GM21737 (cell line): ENCODE measurements at regions not wholly inside any gene's neighbourhood (a gene's known extent, or its start where the extent isn't known, plus 50 kb on each side); places are given as distances from the start of the nearest gene placed in this dataset.

Experiments used
- ATAC-seq: cut with Tn5 transposase; IDR thresholded peaks from one replicate; pipeline ENCODE4 v1.9.1; 2021; ENCODE audit warnings: mild to moderate bottlenecking, moderate library complexity; ENCODE audit not compliant: unreplicated experiment

DNA sequence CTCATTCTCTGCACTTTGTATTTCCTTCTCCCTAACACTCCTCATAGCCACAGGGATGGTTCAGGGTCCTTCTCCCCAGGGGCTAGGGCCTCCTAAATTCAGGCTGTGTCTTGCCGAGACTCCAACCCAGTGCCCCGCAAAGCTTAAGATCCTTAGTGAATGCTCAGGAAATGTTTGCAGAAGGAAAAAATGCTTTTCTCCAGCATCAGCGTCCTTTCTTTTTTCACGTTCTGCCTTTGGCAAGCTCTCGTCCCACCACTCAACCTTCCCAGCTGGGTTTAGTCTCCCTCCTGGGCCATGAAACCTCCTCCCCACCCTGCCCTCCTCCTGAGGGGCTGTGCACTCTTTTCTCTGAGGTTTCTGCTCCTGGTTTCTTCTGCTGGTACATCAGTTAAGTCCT, 503.8 kb upstream of the B3GAT1 start:
- no peak for ATAC-seq

DNA sequence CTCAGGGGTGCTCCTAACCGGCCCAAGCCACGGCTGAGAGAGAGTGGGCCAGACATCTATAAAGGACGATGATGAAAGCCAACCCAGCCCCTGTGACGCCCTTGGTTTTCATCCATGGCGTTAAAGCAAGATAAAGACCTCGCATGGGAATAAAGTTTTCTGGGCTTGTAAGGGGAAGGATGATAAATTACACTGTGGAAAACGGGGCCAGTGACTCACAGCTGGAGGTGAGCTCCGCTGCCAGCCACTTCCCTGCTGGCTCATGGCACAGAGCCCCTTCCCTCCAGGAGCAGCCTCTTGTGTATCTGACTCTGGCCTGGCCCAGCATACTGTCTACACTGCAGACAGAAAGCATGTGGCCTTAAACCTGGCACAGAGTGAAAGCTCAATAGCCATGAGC, 503.2 kb upstream of the B3GAT1 start:
- no peak for ATAC-seq

DNA sequence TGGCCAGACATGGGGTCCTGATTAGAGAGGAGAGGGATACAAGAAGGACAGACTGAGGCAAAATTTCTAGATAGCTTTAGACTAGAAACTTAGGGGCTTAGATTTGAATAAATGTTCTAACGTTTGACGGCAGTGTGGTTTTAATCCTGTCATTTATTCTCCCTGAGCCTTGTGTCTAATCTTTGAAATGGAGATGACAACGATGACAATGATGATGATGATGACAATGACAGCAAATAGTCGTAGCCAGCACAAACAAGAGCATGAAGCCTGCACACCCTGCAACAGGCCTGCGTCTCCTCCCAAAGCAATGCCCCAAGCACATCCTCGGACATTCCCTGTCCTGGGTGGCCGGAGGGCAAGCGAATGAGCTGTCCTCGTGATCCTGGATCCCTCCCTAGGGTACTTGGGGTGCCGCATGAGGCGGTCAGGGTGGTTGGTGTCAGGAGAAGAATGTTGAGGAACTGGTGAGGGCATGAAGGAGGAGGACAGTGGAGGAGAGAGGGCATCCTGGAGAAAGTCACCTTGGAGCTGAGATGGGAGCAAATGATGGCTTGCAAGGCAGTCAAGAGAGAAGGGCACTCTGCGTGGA, 502.1 kb upstream of the B3GAT1 start:
- no peak for ATAC-seq

DNA sequence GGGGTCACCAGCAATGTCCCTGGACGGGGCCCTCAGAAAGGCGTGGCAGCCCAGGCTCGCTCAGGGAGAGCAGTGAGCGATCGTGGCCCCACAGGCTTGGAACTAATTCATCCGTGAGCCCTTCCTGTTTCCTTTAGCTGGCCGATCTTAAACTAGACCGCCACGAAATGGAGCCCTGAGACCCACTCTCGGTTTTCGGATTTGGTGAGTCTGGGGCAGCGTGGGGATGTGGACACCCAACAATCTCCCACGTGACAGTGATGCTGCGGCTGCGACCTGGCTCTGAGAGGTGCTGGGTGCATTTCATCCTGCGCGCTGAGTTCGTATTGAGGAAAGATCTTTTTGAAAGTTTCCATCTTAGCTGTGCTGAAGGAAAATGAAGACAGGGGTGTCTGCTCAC, 501.3 kb upstream of the B3GAT1 start:
- ATAC-seq = no peak

DNA sequence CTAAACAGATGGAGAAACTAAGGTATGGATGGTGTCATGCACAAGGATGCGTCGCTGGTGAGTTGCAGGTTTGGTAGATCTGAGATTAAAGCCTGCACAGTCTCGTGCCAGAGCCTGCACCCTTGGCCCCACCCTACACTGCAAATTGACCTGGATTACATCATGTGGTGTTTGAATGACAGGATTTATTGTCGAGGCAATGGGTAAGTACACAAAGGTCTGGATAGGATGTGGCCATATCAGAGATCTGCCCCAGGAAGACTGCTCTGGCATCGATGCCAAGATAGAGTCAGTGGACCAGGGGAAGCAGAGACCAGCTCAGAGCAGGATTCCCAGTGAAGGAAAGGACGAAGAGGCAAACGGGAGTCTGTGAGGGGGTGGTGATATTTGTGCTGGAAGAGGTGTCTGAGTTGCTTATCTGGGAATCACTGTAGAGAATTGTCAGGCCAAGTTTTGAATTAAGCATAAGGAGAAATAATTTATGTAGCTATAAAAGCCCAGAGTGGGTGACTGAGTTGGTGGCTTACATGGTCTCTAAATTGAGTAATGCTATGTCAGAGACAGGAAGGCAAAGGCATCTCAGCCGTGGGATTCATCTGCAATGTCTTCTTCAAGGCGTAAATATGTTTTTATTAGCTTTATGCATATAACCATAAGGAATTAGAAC, 499.6 kb upstream of the B3GAT1 start:
- no peak for ATAC-seq

DNA sequence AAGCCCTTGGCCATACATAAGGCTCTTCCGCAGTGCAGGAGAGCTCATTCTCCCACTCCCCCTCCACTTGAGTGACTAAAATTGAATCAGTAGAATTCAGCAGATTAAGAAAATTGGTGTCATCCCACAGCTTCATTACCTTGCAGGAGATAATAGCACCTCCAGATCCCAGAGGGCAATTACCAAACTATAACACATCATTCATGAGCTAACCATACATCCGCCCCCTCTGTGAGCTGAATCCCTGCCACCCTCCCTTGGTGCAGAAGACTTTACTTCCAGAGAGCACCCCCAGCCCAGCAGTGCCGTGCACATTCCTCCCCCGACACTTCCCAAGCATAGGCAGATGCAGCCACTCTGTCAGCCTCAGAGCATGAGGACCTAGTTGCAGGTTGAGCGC, 496.5 kb upstream of the B3GAT1 start:
- ATAC-seq = no peak

DNA sequence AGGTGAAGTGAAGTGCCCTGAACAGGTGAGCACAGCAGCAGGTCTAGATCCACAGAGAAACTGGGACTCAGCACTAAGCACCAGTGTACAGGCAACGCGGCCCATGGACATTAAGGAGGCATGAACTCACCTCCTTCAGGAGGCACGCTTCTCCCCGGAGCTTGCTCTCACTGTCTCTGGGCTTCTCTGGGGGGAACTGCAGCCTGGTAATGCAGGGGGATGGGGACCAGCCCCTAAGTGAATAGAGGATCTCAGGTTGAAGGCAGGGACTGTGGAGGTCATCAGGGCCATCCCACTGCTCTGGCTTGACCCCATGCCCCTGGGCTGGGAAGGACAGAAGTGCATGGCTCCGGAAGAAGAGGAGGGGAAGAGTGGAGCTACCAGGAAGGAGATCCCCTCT, 495.6 kb upstream of the B3GAT1 start:
- ATAC-seq = no peak

DNA sequence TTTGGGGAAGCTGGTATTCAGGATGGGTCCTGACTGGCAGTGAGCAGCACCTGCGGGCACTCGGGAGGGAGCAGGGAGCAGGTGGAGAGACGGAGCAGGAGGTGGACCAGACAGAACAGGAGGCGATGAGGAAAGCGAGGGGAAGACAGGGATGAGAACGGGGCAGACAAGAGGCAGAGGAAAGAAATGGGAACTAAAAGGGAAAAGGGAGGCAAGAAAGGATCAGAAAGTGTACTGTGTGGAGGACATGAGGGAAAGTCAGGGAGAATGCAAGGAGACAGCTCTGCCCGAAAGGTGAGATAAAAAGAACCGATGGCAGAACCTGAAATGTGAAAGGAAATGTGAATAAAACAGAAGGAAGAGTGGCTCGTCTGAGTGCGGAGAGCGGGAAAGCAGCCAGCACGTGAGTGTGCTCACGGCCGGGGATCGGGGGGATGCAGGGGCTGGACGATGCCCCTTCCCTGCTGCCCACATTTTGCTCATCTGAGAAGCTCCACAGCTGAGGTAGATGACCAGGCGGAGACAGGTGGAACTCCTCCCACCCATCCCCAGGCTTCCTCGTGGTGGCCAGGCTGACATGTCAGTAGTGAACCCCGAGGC, 494.4 kb upstream of the B3GAT1 start:
- no peak for ATAC-seq

DNA sequence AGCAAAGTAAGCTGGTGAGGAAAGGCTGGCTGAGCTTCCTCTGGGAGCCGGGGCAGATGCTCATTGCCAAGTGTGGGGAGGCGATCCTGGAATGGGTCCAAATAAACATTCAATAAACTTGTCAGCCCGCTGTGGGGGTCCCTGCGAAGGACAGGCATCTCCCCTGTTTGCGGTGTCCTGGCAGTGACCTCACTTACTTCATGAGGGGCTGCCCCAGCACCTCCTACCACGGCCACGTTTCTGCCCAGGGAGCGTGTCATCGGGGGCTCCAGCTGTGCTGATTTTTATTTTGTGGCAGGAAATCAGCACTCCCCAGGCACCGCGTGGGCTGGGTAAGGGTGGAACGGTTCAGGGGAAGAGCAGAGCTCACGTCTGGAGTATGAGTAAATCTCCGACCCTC, 493.9 kb upstream of the B3GAT1 start:
- no peak for ATAC-seq

DNA sequence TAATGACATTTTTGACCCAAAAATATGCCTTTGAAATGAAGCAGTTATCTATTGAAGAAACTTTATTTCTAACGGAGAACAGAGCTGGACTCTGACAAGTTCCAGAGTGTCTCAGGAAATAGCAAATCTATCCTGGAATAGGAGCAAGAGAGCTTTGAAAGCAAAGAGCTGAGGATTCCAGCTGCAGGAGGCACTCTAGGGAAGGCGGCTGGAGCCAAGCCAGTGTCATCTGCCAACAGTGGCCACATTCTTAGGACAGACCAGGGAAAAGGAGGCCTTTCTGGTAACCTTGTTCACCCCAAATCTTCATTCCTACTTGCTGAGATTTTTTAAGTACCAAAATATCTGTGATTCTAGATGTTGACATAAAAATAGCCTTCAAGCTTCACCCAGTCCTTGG, 493.5 kb upstream of the B3GAT1 start:
- ATAC-seq = no peak

DNA sequence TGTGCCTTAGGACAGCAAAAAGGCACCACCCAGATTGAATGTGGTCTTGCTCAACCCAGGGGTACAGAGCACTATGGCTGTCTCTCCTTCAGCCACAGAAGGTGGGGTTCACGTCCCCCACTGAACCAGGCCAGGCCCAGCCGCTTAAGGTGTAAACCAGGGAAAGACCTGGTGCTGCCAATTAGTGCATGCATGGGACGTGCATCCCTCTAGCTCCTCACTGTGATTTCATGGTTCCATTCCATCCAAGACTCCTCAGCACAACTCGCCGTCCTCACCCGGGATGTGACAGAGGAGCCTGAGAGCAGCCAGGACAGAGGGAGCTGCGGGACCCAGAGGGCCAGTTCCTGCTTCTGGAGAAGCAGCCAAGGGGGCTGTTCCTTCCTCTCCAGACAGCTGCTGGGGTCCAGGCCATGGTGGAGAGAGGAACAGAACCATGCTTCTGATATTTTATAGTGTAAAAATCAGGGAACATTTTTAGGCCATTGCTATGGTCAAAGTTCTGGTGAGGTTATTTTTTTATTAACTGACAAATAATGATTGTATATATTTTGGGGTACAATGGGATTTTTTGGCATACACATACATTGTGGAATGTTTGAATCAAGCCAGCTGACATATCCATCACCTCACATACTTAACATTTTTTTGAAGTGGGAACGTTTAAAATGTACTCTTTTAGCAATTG, 492.2 kb upstream of the B3GAT1 start:
- no peak for ATAC-seq

DNA sequence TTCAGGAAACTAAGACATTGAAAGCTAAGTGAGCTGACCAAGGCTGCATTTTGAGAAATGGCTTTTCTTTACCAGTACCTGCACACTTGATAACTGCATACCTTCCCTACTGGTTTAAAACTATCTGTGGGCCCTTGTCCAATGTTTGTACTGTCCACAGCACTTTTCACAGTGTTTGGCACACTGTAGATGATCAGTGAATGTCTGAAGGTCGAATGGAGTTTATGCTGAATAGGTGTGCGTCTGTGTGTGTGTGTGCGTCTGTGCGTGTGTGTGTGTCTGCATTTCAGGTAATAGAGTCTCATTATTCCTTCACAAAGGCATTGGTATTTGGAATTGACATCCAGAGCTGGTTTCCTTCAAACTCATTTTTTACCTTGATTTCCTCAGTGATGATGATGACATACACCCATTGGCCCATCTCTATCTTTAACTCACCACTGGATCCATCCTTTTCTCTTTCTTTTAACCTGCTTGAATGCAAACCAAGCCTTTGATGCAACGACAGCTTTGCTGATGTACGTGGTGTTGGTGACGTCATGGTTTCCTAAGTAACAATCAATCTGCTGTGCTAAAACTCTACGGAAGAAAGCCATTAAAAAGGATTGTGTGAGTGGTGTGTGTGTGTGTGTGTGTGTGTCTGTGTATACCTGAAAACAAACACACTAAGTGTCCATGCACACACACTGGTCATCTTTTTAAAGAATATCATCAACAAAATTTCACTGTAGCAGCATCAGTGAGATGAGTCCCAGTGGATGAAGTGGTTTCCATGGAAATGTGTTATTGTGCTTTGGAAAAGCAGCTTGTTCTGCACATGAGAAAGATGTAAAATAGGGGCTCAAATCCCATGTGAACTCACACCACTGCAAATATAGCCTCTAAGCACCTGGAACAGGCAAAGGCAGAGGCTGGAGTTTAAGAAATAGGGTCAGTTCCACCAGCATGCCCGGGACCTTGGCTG, 490.2 kb upstream of the B3GAT1 start:
- ATAC-seq = no peak

DNA sequence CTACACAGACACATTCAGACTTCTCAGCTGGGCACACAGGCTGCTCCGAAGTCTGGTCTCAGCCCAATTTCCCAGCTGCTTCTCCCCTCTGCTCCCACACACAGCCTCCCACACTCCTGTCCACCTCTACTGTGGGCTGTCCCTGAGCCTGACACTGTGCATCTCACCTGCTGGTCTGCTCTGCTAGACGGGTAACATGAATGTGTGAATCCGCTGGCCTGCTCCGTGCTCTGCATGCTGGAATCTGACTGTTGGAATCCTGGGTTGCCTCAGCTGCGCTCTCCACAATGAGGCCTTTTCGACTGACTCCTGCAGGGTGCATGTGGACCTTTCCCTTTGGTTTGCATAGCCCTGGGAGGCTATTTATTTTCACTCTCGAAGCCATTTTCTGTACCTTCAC, 489.5 kb upstream of the B3GAT1 start:
- ATAC-seq = no peak

DNA sequence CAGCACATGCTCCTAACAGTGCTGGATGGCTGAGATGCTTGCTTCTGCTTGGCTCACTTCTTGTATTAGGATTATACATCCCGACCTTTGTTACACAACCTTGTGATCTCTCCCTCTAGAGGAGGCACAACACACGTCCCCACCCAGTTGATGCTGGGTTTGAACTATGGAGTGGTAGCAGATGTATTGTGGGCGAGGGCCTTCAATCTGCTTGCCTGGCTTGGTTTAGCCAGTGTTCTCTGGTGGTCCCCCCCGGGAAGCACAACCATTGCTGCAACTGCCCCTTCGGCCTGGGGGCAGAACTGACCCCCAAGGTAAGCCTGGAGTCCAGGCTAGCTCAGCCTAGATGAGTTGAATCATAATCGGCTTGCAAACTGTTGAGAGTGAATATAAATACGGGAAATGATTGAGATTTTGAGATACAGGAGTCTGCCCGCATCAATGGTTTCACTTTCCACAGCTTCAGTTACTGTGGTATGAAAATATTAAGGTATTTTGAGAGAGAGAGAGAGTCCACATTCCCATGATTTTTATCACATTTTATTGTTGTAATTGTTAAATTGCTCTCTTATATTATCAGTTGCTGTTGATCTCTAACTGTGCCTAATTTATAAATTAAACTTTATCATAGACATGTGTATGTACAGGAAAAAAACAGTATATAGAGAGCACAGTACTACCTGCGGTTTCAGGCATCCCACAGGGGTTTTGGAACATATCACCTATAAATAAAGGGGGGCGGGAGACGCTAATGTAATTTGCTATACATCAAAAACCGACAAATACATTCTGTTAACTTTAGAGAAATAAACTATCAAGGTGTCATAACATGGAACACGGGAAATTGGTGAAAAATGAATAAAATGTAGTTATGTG, 482.0 kb upstream of the B3GAT1 start:
- ATAC-seq = no peak

DNA sequence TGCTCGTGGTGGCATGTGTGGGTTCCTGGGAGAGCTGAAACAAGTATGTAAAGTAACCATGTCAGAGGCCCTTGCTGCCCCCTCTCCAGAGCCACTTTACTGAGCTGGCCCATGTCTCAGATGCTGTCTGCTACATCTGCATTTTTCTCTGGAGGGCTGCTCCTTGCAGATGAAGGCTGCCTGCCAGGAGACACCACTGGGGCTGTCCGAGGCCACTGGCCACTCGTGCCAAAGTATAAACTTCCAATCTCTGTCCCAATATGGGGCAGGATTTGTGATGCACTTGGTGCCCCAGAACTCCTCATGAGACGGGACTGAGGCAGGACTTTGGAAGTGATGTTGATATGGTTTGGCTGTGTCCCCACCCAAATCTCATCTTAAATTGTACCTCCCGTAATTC, 478.4 kb upstream of the B3GAT1 start:
- no peak for ATAC-seq

DNA sequence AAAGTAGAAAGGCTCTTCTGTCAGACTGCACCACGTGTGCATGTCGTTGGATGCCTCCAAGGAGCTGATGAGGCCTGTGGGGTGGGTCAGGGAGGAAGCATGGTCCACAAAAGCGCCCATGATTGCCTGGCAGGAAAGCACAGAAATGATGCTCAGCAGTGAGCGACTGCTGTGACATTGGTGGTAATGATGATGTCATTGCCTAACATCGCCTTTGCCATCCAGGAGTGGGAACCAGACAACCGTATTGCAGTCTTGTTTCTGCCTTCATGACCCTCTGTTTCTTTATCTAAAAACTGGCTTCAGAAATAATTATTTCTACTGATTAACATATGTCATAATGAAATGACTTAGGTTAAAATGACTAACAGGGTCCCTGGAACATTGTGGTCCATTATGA, 477.8 kb upstream of the B3GAT1 start:
- no peak for ATAC-seq

DNA sequence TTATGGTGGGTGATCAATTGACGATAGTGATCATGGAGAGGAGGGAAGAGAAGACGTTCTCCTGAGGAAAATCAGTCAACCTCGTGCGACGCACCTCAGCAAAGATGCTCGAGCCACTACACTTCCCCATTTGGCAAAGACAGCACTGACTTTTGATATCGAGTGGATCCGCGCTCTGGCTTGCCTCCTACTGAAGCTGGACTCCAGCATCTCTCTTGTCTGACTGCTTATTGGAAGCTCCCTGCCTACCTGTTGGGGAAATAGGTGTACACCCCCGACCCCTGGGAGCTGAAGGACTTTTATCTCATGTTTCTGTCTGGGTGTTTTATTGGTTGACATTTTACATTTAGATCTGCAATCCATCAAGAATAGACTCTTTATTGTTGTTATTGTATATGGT, 476.8 kb upstream of the B3GAT1 start:
- no peak for ATAC-seq

DNA sequence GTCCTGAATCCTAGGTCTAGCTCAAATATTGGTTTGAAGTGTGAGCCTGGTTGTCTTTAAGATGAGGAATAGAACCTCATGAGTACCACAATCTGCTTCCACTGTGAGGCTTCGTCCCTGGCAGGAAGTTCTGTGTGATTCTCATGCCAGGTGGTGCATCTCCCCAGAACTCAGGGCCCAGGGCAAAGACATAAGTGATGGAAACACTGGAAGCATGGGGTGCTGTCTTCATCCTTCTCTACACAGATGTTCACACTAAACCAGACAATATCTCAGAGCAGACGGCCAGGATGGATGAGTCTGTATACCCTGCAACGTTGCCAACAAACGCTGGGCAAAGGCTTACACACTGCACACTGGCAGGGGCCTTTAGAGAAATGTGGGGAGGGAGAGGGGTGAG, 475.9 kb upstream of the B3GAT1 start:
- no peak for ATAC-seq

DNA sequence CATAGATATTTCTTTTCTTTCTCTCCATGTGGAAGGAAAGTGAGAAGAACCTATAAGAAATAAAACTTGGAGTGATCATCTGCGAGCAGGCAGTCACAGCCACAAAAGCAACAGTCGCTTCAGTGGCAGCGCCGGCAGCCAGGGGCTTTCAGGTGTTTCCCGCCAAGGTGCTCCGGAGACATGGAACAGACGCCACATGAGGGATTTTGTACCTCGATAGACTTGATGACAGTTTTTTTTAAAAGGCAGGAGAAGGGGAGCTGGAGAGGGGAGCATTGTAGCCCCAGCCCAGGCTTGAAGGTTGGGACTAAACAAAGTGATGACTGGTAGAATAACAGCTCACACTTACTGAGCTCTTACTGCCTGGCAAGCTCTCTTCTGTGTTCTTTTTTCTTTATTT, 471.4 kb upstream of the B3GAT1 start:
- ATAC-seq = no peak

DNA sequence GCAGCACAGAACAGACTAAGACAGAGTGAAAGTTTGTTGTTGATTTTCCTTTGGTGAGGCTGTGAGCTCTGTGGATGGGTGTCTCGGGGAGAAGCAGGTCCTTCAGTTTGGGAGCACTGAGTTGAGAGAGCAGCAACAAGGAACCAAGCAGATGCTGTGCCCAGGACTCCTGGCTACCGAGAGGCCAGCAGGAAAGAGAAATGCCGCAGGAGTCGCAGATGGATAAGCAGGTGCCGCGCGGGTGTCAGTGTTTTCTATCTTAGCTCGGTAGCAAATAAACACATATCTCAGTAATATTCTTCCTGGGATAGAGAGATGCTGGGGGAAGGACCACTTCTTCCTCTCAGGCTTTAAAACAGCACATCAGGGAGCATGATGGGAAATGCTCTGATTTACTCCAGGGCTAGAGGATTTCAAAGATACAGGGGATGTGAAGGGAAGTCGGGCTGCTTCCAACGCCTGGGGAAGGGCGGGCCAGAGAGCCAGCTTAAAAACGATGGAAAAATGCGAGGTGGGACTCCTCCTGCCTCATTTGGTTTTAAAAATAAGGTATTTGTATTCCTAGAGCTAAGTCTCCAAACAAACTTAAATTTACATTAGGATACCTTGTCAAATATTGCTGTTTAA, 470.7 kb upstream of the B3GAT1 start:
- ATAC-seq = no peak
